HG02970 (cell line): ENCODE measurements at regions not wholly inside any gene's neighbourhood (a gene's known extent, or its start where the extent isn't known, plus 50 kb on each side); places are given as distances from the start of the nearest gene placed in this dataset.
"Not testable (repeated sequence)": the region's sequence is repeated elsewhere in the genome, so short reads cannot be mapped to it uniquely, and the experiment has no call there.

Experiments
- ATAC-seq: cut with Tn5 transposase; IDR thresholded peaks from one replicate; pipeline ENCODE4 v1.9.1; 2021; ENCODE audit warnings: mild to moderate bottlenecking, moderate library complexity, moderate number of reproducible peaks; ENCODE audit not compliant: unreplicated experiment, low FRiP score

DNA sequence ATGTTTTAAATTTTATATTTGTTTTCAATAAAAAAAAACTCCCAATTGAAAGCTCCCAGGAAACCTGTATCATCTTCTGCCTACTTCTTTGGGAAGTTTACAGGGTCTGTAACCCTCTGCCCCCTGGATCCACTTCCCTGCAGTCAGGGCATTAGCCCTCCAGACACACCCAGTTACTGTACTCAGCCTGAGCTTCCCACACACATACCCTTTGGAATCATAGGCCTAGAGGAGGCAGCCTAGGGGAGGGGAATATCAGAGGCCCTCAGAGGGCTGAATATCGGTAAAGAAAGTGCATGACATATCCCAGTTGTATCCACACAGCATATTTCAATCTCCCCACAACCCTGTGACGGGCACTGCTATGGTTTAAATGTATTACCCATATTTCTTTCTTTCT lies 56.2 kb upstream of the TFPI start:
- ATAC-seq: not testable (repeated sequence)

GRCh38 chr2:187612857-187613256 lies 58.6 kb upstream of the TFPI start:
- ATAC-seq: no peak

DNA sequence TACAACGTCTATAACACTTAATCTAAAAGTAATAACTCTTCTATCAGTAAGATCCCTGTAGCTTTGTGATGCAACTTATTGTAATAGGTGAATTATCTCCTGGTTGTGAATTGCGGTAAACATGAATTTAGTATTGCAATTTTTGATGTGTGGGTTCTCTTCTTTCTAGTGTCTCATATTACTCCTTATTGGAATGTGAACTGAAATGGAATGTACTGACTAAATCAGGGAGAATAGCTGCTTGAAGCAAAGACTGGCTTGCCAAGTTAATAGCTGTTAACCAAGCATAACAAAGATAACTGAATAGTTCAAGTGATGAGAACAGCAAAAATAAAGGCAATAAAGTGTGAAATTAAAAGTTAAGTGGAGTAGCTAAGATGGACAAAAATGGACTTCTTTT lies 60.5 kb upstream of the TFPI start:
- ATAC-seq: no peak

- ATAC-seq: no peak
These were observed 61.1 kb upstream of the TFPI start for GRCh38 chr2:187615364-187615763.

GRCh38 chr2:187615902-187616301 lies 61.7 kb upstream of the TFPI start:
- no peak for ATAC-seq

DNA sequence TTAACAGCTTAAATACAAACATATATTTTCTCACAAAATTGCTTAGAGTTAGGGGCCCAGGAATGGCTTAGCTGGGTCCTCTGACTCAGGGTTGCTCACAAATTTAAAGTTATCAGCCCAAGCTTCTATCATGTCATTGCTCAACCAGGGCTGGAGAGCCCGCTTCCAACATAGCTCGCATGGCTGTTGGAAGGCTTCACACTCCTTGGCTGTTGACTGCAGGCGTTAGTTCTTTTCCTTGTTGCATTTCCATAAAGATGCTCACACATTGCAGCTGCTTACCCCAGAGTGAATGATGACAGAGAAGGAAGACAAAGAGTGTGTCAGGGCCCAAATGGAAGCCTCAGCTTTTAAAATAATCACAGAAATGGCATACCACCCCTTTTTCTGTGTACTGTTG lies 62.9 kb upstream of the TFPI start:
- ATAC-seq: no peak

DNA sequence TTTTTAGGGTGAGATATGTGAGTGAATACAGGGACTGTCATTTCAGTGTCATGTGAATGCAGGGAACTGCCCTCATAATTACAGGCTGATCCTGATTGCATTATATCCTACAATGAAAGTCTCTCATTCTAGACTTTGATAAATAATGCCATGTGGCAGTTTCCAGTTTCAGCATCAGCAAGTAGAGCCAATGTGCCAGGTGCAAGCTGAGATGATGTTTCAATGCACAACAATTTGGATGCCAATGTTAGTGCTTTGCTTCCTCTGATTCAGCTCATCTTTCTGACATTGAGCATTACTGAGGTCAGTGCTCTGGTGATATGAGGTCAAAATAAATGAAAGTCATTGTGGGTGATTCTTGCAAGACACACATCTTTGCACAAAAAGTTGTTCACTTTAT lies 63.7 kb upstream of the TFPI start:
- no peak for ATAC-seq

- no peak for ATAC-seq
These were observed 64.6 kb upstream of the TFPI start for GRCh38 chr2:187618813-187619212.

DNA sequence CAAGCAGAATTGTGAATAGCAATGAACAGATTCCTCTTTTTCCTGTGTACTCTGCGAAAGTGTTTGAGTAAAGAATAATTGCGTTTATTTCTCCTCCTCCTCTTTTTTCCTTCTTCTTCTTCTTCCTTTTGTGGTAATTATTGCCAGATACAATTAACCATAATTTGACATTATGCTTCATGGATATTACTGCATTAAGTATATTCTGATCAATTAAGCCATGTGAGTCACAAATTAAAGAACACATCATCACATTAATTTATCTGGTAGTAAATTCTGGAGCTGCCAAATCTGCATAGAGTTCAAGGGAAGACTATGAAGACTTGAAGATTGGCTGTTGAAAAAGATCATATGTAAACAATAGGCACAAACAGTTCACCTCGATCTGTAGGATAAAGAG lies 72.9 kb upstream of the TFPI start:
- ATAC-seq: no peak

DNA sequence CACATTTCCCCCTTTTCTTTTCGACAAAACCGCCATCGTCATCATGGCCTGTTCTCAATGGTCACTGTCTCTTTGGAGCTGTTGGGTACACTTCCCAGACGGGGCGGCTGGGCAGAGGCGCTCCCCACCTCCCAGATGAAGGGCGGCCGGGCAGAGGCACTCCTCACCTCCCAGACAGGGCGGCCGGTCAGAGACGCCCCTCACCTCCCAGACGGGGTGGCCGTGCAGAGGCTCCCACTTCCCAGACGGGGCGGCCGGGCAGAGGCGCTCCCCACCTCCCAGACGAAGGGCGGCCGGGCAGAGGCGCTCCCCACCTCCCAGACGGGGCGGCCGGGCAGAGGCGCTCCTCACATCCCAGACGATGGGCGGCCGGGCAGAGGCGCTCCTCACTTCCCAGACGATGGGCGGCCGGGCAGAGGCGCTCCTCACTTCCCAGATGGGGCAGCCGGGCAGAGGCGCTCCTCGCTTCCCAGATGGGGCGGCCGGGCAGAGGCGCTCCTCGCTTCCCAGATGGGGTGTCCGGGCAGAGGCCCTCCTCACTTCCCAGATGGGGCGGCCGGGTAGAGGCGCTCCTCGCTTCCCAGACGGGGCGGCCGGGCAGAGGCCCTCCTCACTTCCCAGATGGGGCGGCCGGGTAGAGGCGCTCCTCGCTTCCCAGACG lies 82.6 kb upstream of the TFPI start:
- ATAC-seq: not testable (repeated sequence)

DNA sequence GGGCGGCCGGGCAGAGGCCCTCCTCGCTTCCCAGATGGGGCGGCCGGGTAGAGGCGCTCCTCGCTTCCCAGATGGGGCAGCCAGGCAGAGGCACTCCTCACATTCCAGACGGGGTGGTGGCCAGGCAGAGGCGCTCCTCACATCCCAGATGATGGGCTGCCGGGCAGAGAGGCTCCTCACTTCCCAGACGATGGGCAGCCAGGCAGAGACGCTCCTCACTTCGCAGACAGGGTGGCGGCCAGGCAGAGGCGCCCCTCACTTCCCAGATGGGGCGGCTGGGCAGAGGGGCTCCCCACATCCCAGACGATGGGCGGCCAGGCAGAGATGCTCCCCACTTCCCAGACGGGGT lies 83.1 kb upstream of the TFPI start:
- not testable (repeated sequence) for ATAC-seq

GRCh38 chr2:187637771-187638170 lies 83.5 kb upstream of the TFPI start:
- not testable (repeated sequence) for ATAC-seq

DNA sequence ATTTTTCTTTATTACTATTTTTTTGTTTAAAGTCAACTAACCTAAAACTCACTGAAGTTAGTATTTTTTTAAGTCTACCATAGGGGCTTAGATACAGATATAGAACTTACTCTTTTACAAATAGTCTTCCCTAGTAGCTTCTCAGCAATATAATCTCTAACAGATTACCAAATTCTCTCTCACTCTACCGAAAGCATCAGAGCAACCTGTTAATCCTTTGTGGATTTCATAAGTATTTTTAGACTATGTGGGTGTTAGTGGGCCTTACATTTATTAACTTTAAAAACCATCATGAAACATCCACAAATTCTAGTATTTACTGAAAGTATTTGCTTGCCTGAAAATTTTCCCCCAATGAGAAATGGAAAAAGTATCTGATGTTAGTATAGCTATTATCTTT lies 84.6 kb upstream of the TFPI start:
- no peak for ATAC-seq

GRCh38 chr2:187640926-187641510 lies 86.8 kb upstream of the TFPI start:
- ATAC-seq: no peak

DNA sequence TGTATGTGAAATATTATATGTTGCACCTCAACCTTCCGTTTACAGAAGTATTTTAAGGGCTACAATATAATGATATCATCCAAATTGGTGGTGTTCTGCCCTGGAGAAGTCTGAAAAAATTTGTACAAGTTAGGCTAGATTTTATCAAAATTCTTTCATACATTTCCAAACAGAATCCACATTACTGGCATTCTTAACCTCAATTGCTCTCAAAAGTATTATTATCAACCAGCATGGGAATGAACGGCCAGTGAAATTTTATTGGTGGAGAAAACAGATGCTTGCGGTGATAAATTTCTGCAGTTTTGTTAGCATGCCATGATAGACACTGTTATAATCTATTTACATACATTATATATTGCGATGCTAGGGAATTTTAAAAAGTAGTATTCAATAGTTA lies 88.3 kb upstream of the TFPI start:
- ATAC-seq: no peak

GRCh38 chr2:187644486-187644885 lies 90.3 kb upstream of the TFPI start:
- ATAC-seq: no peak

DNA sequence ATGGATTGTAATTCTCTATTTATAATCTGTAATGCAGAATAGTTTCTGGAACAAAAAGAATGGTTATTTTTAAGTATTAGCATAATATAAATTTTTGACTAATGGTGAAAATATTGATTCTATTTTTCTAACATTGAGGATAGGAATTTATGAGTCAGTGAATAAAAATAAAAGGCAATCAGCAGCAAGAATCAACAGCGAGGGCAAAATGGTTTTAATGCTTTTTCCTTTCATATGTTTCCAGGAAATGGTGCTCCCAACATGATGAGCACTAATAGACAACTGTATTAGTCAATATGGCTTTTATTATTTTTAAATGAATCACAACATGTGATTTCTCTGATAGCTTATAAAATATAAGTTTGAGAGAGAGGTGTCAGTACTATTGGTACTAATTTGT lies 90.7 kb upstream of the TFPI start:
- no peak for ATAC-seq

GRCh38 chr2:187646556-187646955 lies 92.3 kb upstream of the TFPI start:
- ATAC-seq: no peak

GRCh38 chr2:187654535-187654934 lies 100.3 kb upstream of the TFPI start:
- no peak for ATAC-seq

- no peak for ATAC-seq
These were observed 100.8 kb upstream of the TFPI start for GRCh38 chr2:187655001-187655400.

DNA sequence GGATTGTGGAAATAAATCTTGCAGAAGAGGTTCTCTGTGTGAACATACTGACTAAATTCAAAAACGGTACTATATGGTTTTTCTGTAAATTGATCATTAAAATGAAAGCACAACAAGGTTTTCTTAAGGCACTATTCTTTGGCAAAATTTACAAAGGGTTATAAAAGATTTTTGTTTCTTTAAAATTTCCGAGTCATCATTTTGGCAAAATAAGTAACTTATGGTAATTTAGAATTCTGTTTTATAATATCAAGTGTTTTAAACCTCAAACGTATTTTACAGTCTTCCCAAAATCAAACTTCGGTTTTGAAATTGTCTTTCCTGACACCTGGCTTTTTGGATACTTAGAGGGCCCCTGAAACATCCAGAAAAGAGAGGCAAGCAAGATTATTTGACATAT lies 101.9 kb upstream of the TFPI start:
- ATAC-seq: no peak

DNA sequence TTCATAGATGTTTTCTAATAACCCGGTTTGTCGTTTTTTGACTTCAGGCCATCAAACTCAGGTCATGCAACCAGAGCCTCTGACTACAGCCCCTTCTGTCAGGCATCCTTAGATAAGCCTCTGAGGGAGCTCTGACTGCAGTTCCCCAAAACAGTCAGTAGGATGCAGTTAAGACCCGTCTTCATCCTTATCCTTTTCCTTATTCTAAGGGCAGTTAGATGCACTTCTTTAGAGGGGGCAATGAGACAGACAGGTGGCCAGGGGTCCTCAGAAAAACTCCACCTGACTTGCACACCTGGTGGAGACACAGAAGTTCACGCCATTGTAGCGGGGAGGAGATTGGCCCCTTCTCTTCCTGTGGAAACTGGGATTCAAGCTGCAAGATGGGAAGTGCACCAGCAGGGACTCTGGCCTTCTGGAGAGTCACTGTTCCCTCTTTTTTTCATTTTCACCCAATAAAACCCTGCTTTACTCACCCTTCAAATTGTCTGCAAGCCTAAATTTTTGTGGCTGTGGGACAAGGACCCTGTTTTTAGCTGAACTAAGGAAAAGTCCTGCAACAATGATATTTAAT lies 104.8 kb upstream of the TFPI start:
- ATAC-seq: peak; percentile 57
